ES-I3 (cell line): ENCODE measurements at regions not wholly inside any gene's neighbourhood (a gene's known extent, or its start where the extent isn't known, plus 50 kb on each side); places are given as distances from the start of the nearest gene placed in this dataset.
"Not testable (repeated sequence)": the region's sequence is repeated elsewhere in the genome, so short reads cannot be mapped to it uniquely, and the experiment has no call there.

Experiments used
- H3K36me3 ChIP-seq: 2 replicates; pipeline ENCODE4 v1.6.1; 2013; ENCODE audit warnings: mild to moderate bottlenecking, low read length, control low read depth, moderate library complexity; ENCODE audit not compliant: insufficient read depth
- H3K4me1 ChIP-seq: 2 replicates; pipeline ENCODE4 v1.6.1; 2013; ENCODE audit warnings: mild to moderate bottlenecking, control low read depth, low read length; ENCODE audit not compliant: insufficient read depth
- H3K9ac ChIP-seq: 2 replicates; pipeline ENCODE4 v1.6.1; 2013; ENCODE audit warnings: low read depth, mild to moderate bottlenecking, low read length, moderate library complexity
- H3K9me3 ChIP-seq: 2 replicates; pipeline ENCODE4 v1.6.1; 2013; ENCODE audit warnings: mild to moderate bottlenecking, low read length, moderate library complexity; ENCODE audit not compliant: control insufficient read depth, insufficient read depth

GRCh38 chrX:131219271-131219670, 69.8 kb downstream of the IGSF1 start:
- H3K4me1 ChIP-seq, result peaks cover 12% of the 10 kb centered on the region; the same call in 1 of the 2 replicates
- H3K9ac ChIP-seq, result no peak overlapping the region
- H3K36me3 ChIP-seq, result no peaks in the 10 kb centered on the region
- no peaks in the 10 kb centered on the region for H3K9me3 ChIP-seq

DNA sequence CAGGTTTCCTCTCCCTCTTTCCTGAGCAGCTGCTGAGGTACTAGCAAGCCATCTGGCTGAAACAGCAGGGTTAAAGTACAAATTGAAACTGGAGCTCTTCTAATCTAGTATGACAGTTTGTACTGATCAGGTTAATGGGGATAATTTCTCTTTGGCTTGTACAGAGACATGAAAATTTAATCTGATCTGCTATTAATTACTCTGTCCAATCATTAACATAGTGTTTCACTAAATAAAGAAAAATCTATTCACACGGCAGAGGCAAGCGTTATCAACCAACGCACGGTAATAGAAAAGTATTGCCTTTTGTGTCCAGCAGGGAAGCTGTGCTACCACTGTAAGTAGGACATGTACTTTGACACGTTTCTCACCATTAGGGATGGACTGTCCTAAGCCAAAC, 71.1 kb downstream of the IGSF1 start:
- H3K4me1 ChIP-seq, result peaks cover 19% of the 10 kb centered on the region
- no peaks in the 10 kb centered on the region for H3K36me3 ChIP-seq
- H3K9me3 ChIP-seq, result no peaks in the 10 kb centered on the region
- H3K9ac ChIP-seq, result no peak overlapping the region

- Histone ChIP-seq H3K9ac (no peak overlapping the region), H3K36me3 (no peaks in the 10 kb centered on the region), H3K4me1 (peaks cover 25% of the 10 kb centered on the region), H3K9me3 (no peaks in the 10 kb centered on the region)
Observed at GRCh38 chrX:131216828-131217227, 72.3 kb downstream of the IGSF1 start.

GRCh38 chrX:131213400-131213799, 75.7 kb downstream of the IGSF1 start:
- Histone ChIP-seq H3K4me1 (peaks cover 18% of the 10 kb centered on the region), H3K36me3 (no peaks in the 10 kb centered on the region), H3K9ac (no peak overlapping the region), H3K9me3 (no peaks in the 10 kb centered on the region)

DNA sequence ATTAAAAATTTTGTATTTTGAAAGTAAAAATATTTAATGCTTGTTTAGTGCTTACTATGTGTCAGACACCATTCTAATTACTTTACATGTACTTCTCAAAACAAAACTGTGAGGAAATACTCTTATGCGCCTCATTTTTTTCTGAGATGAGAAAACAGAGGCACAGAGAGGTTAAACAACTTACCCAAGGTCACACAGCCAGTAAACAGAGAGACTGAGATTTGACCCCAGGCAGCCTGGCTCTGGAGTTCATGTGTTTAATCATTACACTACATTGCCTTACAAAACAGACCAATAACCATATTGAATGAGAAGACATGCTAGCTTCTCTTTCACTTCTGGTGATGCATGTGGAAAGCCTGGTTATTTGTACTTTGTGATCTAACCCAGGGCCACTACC, 86.3 kb downstream of the IGSF1 start:
- no peak overlapping the region for H3K9ac ChIP-seq
- H3K36me3 ChIP-seq, result no peaks in the 10 kb centered on the region
- H3K4me1 ChIP-seq, result peaks cover 6% of the 10 kb centered on the region; the same call in 1 of the 2 replicates
- H3K9me3 ChIP-seq, result no peaks in the 10 kb centered on the region

DNA sequence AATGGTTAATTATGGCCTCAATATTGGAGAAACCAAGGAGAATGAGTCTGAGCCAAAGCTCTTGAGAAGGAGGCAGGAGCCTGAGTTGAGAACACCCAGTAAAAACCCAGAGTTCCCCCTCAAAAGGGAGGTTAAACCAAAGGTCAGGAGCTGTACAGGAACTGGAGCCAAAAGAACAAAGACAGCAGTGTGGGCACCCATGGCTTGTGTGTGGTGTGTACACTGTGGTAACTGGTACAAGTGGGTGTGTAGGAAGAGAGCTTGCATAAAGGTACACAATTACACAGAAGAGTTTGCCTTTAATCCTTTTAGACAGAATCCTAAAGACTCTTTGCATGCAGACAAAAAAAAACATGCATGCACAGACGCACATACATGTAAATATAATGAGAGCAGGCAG, 87.1 kb downstream of the IGSF1 start:
- Histone ChIP-seq H3K9ac (no peak overlapping the region), H3K36me3 (no peaks in the 10 kb centered on the region), H3K4me1 (peaks cover 6% of the 10 kb centered on the region; the same call in 1 of the 2 replicates), H3K9me3 (no peaks in the 10 kb centered on the region)

GRCh38 chrX:131199091-131199490, 90.0 kb downstream of the IGSF1 start:
- Histone ChIP-seq H3K36me3 (no peaks in the 10 kb centered on the region), H3K9me3 (no peaks in the 10 kb centered on the region), H3K9ac (no peak overlapping the region), H3K4me1 (peaks cover 6% of the 10 kb centered on the region; the same call in 1 of the 2 replicates)

DNA sequence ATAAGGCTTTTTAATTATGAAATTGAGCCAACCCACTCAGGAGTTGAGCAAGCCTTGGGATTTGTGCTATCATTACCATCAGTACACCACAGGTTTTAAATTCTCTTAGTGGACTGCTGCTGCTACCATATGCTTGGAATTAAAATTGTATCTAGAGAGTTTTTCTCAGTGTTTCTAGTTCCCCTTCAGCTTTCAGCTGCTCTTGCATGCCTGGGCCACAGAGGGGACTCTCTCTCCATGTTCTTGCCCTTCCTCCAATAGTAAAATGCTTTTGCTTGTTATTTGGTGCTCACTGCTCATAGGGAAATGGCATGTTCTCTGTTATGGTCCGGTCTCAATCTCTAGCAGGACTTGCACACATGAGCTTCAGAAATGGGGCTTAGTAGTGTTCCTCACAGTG, 101.9 kb downstream of the IGSF1 start:
- H3K36me3 ChIP-seq, result no peaks in the 10 kb centered on the region
- no peaks in the 10 kb centered on the region for H3K9me3 ChIP-seq
- H3K9ac ChIP-seq, result no peak overlapping the region
- peaks cover 5% of the 10 kb centered on the region for H3K4me1 ChIP-seq

GRCh38 chrX:131170148-131170547, 112.0 kb downstream of the ARHGAP36 start:
- Histone ChIP-seq H3K9ac (no peak overlapping the region), H3K9me3 (no peaks in the 10 kb centered on the region), H3K4me1 (no peaks in the 10 kb centered on the region), H3K36me3 (no peaks in the 10 kb centered on the region)

- H3K9me3 ChIP-seq, H3K9ac ChIP-seq, H3K4me1 ChIP-seq, H3K36me3 ChIP-seq: not testable (repeated sequence)
Observed at GRCh38 chrX:131163645-131164044, 105.5 kb downstream of the ARHGAP36 start.

GRCh38 chrX:131157656-131158055, 99.5 kb downstream of the ARHGAP36 start:
- H3K9me3 ChIP-seq, H3K36me3 ChIP-seq, H3K4me1 ChIP-seq: not testable (repeated sequence)
- H3K9ac ChIP-seq, result peak overlapping the region; percentile 48; the same call in 1 of the 2 replicates

DNA sequence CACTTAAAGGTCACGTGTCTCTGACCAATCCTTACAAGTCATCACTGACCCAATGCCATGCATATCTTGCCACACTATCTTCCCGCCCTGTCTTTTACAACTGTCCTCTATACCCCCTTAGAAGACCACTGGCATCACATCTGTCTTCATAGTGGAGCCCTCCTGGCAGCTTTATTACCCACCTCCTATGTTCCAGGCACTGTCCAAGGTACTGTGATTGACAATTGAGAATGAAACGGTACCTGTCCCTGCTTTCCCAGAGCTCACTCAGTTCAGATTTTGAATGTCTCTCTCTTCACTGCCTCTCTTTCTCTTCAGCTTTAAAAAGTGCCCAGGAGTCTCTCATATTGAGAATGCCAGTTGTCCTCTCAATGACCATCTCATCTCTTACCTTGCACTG, 88.6 kb downstream of the ARHGAP36 start:
- Histone ChIP-seq H3K4me1 (no peaks in the 10 kb centered on the region; the same call in 1 of the 2 replicates), H3K9me3 (no peaks in the 10 kb centered on the region), H3K36me3 (no peaks in the 10 kb centered on the region), H3K9ac (no peak overlapping the region)
